ENCODE measurements at regions not wholly inside any gene's neighbourhood (a gene's known extent, or its start where the extent isn't known, plus 50 kb on each side); places are given as distances from the start of the nearest gene placed in this dataset.

DNA sequence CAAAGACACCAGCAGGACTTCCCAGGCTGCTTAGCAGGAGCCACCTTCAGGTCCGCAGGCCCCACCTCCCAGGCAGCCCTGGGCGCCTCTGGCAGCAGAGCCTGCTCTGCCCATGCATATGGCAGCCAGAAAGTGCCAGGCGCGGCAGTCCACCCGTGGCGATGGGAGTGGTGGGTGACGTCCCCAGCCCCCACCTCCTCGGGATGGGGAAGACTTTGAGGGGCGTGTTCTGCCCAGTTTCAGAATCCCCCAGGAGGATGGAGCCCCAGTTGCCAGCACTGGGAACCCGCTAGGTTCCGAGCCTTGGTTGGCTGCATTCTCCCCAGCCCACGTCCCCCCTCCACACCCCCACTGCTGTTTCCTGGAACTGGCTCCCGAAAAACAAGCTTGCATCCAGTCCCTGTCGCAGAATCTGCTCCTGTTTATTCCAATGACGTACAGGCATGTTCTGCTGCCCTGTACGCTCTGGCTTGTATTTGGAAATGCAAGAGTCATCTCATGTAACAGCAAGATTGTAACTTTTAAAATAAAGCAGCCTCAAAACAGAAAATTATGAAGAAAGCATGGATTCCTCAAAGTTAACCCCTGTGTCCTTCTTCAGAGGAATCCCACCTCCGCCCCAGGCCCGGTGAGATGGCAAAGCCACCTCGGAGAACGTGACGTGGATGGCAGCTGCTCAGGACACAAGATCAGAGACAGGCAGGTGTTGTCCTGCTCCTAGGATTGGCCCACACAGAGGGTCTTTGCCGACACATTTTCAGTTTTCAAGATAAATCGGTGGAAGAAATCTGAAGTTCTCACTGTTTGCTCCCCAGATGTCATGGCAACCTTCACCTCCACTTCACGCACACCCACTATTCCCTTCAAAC, 87.8 kb upstream of the PPP2R2D start:
- TF ChIP-seq, protein P1, sequence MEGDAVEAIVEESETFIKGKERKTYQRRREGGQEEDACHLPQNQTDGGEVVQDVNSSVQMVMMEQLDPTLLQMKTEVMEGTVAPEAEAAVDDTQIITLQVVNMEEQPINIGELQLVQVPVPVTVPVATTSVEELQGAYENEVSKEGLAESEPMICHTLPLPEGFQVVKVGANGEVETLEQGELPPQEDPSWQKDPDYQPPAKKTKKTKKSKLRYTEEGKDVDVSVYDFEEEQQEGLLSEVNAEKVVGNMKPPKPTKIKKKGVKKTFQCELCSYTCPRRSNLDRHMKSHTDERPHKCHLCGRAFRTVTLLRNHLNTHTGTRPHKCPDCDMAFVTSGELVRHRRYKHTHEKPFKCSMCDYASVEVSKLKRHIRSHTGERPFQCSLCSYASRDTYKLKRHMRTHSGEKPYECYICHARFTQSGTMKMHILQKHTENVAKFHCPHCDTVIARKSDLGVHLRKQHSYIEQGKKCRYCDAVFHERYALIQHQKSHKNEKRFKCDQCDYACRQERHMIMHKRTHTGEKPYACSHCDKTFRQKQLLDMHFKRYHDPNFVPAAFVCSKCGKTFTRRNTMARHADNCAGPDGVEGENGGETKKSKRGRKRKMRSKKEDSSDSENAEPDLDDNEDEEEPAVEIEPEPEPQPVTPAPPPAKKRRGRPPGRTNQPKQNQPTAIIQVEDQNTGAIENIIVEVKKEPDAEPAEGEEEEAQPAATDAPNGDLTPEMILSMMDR (IDR thresholded peaks at IDR 0.05; ENCODE audit: low read length) = no peak
- TF ChIP-seq EZH2 (optimal IDR thresholded peaks at IDR 0.05; ENCODE audit: low read depth, low read length) = no peak

Measured in MM.1S (cell line).